Natural killer cell (primary cell): ENCODE measurements at regions not wholly inside any gene's neighbourhood (a gene's known extent, or its start where the extent isn't known, plus 50 kb on each side); places are given as distances from the start of the nearest gene placed in this dataset.

Experiments
- ATAC-seq, 3 donors: fragments of 150-1000 bp in 2 of 3; fragments of 200-7000 bp in 1 of 3; cut with Tn5 transposase; 1 replicate in 1 of 3; 2 replicates in 2 of 3; pipeline ENCODE4 v1.10.0; 2021; ENCODE audit warnings: mild to moderate bottlenecking in 2 of 3, moderate library complexity in 2 of 3
- DNase-seq, 2 donors: peaks; one replicate each; pipeline versions ENCODE4 v3.0.0 to v3.0.0-alpha.2; 2013 to 2021; ENCODE audit warnings: mixed read lengths in 1 of 2
- H3K27ac ChIP-seq: one replicate; pipeline ENCODE4 v1.5.1; 2013; ENCODE audit warnings: mild to moderate bottlenecking, low read length
- H3K27me3 ChIP-seq: one replicate; pipeline ENCODE4 v1.6.1; 2013; ENCODE audit warnings: low read length; ENCODE audit not compliant: control insufficient read depth, insufficient read depth
- H3K36me3 ChIP-seq: one replicate; pipeline ENCODE4 v1.6.1; 2013; ENCODE audit warnings: low read length; ENCODE audit not compliant: control insufficient read depth, insufficient read depth
- H3K4me1 ChIP-seq: one replicate; pipeline ENCODE4 v1.6.1; 2013; ENCODE audit warnings: low read length; ENCODE audit not compliant: control insufficient read depth, insufficient read depth
- H3K4me3 ChIP-seq: one replicate; pipeline ENCODE4 v1.5.1; 2013; ENCODE audit warnings: low read length
- H3K9me3 ChIP-seq: one replicate; pipeline ENCODE4 v1.6.1; 2013; ENCODE audit warnings: low read length; ENCODE audit not compliant: control insufficient read depth, insufficient read depth
- H3K27ac Mint-ChIP-seq, 2 donors: one replicate each; pipeline ENCODE4 v1.8.0; 2022; ENCODE audit warnings: mild to moderate bottlenecking in 2 of 2, mixed read lengths in 2 of 2, moderate library complexity in 1 of 2
- H3K27me3 Mint-ChIP-seq, 2 donors: one replicate each; pipeline ENCODE4 v1.8.0; 2022; ENCODE audit warnings: low read depth in 2 of 2, mixed read lengths in 2 of 2
- H3K36me3 Mint-ChIP-seq: one replicate; pipeline ENCODE4 v1.8.0; 2022; ENCODE audit warnings: mixed read lengths
- H3K4me1 Mint-ChIP-seq, 2 donors: one replicate each; pipeline ENCODE4 v1.8.0; 2022; ENCODE audit warnings: mixed read lengths in 2 of 2
- H3K4me3 Mint-ChIP-seq: one replicate; pipeline ENCODE4 v1.8.0; 2022; ENCODE audit warnings: mild to moderate bottlenecking, moderate library complexity, mixed read lengths
- H3K9me3 Mint-ChIP-seq, 2 donors: one replicate each; pipeline ENCODE4 v1.8.0; 2022; ENCODE audit warnings: mixed read lengths in 2 of 2
- WGBS: methylation state at CpG from one replicate; pipeline ENCODE4 v1.1.7; 2013; ENCODE audit warnings: missing lambda C conversion rate; ENCODE audit not compliant: insufficient coverage; 5-methylcytosine and 5-hydroxymethylcytosine counted together
- intact Hi-C: fragments of 100-400 bp; cut with micrococcal nuclease; formaldehyde crosslinking; loops from one replicate; pipeline ENCODE4 v1.14.2; 2022
- TF ChIP-seq, protein P1 (sequence below): fragments of 200-600 bp; IDR thresholded peaks from one replicate; pipeline ENCODE4 v1.8.0; 2022; ENCODE audit warnings: antibody characterized with exemption

GRCh38 chr2:4693266-4693665, 989.9 kb downstream of the DCDC2C start:
- H3K27ac Mint-ChIP-seq, result no peak overlapping the region
- no peak overlapping the region for H3K4me3 Mint-ChIP-seq

GRCh38 chr2:4695281-4695861, 992.0 kb downstream of the DCDC2C start:
- Mint-ChIP-seq H3K27me3 (no peaks in the 10 kb centered on the region), H3K27ac (no peak overlapping the region), H3K4me3 (no peak overlapping the region), H3K4me1 (no peaks in the 10 kb centered on the region), H3K36me3 (peaks cover 7% of the 10 kb centered on the region), H3K9me3 (peaks cover 15 to 25% of the 10 kb centered on the region in 2 donors)
- H3K4me1 ChIP-seq, result no peaks in the 10 kb centered on the region
- peaks cover 2% of the 10 kb centered on the region for H3K9me3 ChIP-seq
- TF ChIP-seq, protein P1, sequence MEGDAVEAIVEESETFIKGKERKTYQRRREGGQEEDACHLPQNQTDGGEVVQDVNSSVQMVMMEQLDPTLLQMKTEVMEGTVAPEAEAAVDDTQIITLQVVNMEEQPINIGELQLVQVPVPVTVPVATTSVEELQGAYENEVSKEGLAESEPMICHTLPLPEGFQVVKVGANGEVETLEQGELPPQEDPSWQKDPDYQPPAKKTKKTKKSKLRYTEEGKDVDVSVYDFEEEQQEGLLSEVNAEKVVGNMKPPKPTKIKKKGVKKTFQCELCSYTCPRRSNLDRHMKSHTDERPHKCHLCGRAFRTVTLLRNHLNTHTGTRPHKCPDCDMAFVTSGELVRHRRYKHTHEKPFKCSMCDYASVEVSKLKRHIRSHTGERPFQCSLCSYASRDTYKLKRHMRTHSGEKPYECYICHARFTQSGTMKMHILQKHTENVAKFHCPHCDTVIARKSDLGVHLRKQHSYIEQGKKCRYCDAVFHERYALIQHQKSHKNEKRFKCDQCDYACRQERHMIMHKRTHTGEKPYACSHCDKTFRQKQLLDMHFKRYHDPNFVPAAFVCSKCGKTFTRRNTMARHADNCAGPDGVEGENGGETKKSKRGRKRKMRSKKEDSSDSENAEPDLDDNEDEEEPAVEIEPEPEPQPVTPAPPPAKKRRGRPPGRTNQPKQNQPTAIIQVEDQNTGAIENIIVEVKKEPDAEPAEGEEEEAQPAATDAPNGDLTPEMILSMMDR, result no peak
- intact Hi-C loops, result no loop called here
- DNase-seq (no peak), ATAC-seq (no peak)
- H3K27ac ChIP-seq, result no peak overlapping the region
- no peaks in the 10 kb centered on the region for H3K27me3 ChIP-seq
- 85% methylated on average over 2 of the region's 2 CpGs for WGBS
- no peak overlapping the region for H3K4me3 ChIP-seq
- H3K36me3 ChIP-seq, result no peaks in the 10 kb centered on the region

More at GRCh38 chr2:4693266-4693665, 989.9 kb downstream of the DCDC2C start:
- Histone ChIP-seq H3K4me3 (no peak overlapping the region), H3K27ac (no peak overlapping the region), H3K27me3 (no peaks in the 10 kb centered on the region), H3K9me3 (peaks cover 4% of the 10 kb centered on the region), H3K4me1 (no peaks in the 10 kb centered on the region), H3K36me3 (no peaks in the 10 kb centered on the region)
- H3K27me3 Mint-ChIP-seq, result no peaks in the 10 kb centered on the region
- ATAC-seq, result no peak
- DNase-seq, result no peak
- WGBS, result 62% methylated on average over 9 of the region's 9 CpGs
- H3K36me3 Mint-ChIP-seq, result peaks cover 15% of the 10 kb centered on the region
- H3K4me1 Mint-ChIP-seq, result no peaks in the 10 kb centered on the region
- peaks cover 12 to 19% of the 10 kb centered on the region in 2 donors for H3K9me3 Mint-ChIP-seq
- intact Hi-C loops, result no loop called here
- TF ChIP-seq, protein P1, result no peak

GRCh38 chr2:4715065-4715464, 977.1 kb upstream of the SOX11 start:
- intact Hi-C loops, result no loop called here
- H3K9me3 ChIP-seq, result peaks cover 10% of the 10 kb centered on the region
- ATAC-seq (no peak), DNase-seq (no peak)
- no peaks in the 10 kb centered on the region for H3K4me1 ChIP-seq
- H3K36me3 ChIP-seq, result no peaks in the 10 kb centered on the region
- Mint-ChIP-seq H3K4me3 (no peak overlapping the region), H3K27me3 (no peaks in the 10 kb centered on the region), H3K9me3 (peaks cover 12 to 31% of the 10 kb centered on the region in 2 donors), H3K4me1 (no peaks in the 10 kb centered on the region), H3K27ac (no peak overlapping the region), H3K36me3 (peaks cover 7% of the 10 kb centered on the region)
- WGBS, result 77% methylated on average over 2 of the region's 2 CpGs
- TF ChIP-seq, protein P1, result no peak
- H3K4me3 ChIP-seq, result no peak overlapping the region
- H3K27me3 ChIP-seq, result no peaks in the 10 kb centered on the region
- no peak overlapping the region for H3K27ac ChIP-seq

DNA sequence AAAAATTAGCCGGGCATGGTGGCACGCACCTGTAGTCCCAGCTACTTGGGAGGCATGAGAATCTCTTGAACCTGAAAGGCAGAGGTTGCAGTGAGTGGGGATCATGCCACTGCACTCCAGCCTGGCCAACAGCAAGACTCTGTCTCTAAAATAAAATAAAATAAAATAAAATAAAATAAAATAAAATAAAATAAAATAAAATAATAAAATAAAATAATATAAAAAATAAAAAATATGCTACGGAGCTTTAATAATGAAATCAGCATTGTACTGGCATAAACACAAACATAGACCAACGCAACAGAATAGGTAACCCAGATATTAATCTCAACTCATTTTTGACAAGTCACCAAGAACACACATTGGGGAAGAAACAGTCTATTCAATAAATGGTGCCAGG, 973.4 kb upstream of the SOX11 start:
- Mint-ChIP-seq H3K4me1 (no peaks in the 10 kb centered on the region), H3K9me3 (peaks cover 10 to 32% of the 10 kb centered on the region in 2 donors), H3K27me3 (no peaks in the 10 kb centered on the region), H3K36me3 (peaks cover 7% of the 10 kb centered on the region), H3K27ac (no peak overlapping the region), H3K4me3 (no peak overlapping the region)
- H3K27me3 ChIP-seq, result no peaks in the 10 kb centered on the region
- TF ChIP-seq, protein P1, result no peak
- no peak overlapping the region for H3K4me3 ChIP-seq
- ATAC-seq, result no peak
- intact Hi-C loops, result no loop called here
- 86% methylated on average over 3 of the region's 4 CpGs for WGBS
- no peaks in the 10 kb centered on the region for H3K36me3 ChIP-seq
- no peaks in the 10 kb centered on the region for H3K4me1 ChIP-seq
- no peak overlapping the region for H3K27ac ChIP-seq
- DNase-seq, result no peak
- peaks cover 13% of the 10 kb centered on the region for H3K9me3 ChIP-seq
